ENCODE measurements at regions not wholly inside any gene's neighbourhood (a gene's known extent, or its start where the extent isn't known, plus 50 kb on each side); places are given as distances from the start of the nearest gene placed in this dataset.

DNA sequence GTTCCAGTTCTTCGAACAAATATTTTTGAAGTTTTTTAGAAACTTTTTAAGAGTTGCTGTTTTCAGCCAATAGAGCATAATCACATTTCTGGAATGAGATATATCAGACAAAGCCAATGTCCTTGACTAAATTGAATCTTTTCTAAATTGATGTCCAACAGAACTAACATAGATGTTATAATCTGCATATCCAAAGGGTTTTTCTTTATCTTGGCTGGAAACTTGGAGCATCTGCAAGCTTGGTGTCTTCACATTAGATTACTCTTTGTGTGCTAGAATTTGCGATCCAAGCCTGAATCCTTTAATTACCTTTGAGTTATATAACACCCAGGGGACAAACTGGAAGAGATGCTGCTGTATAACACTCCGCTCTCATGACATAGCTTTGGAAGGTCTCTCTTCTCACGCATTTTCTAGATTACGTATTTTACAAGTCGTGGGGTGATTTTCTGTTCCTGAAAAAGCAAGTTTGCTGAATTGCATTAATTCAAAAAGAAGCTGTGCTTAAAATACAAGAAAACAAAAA, 64.4 kb upstream of the FUCA2 start:
- no peak for DNase-seq (ENCODE audit: low spot score)
- no peak for TF ChIP-seq CTCF (IDR thresholded peaks at IDR 0.05)
- no peaks in the 10 kb centered on the region for H3K4me1 ChIP-seq
- H3K27me3 ChIP-seq = no peaks in the 10 kb centered on the region
- no peak overlapping the region for H3K4me3 ChIP-seq
- no peaks in the 10 kb centered on the region for H3K36me3 ChIP-seq
- no peaks in the 10 kb centered on the region for H3K9me3 ChIP-seq
- H3K27ac ChIP-seq = no peak overlapping the region

GRCh38 chr6:143575440-143575839, 63.9 kb upstream of the FUCA2 start:
- TF ChIP-seq CTCF (IDR thresholded peaks at IDR 0.05) = peak; percentile 78 to 92
- Histone ChIP-seq H3K27ac (no peak overlapping the region), H3K27me3 (no peaks in the 10 kb centered on the region)

DNA sequence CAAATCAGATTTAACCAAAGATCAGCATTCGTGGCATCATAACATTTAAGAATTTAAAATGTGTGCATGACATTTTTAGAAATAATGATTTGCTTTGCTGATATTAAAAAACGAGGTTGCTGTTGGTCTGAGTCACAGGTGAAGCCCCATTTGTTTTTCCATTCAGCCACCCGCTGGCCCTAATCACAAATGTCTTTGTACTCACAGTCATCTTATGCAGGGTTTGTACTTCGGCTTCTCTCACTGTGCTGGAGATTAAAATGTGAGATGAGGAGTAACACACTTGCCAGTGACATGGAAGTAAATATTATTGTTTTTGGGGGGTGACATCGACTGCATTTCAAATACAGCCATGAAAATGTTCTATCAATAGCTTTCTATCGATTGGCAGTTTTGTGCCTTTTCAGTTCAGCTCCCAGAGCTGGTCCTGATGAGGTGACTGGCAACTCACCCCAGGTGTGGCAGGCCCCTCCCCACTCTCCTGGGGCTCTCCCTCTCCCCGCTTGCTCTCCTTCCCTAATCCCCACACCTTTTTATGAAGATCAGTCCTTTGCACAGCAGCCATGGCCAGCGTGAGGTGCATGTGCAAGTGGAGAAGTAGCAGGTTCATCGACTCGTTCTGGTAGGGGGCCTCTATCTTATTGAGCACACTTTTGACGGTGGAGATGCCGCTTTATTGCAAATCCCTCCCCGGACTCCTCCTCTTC, 58.8 kb upstream of the FUCA2 start:
- H3K4me1 ChIP-seq = no peaks in the 10 kb centered on the region
- H3K9me3 ChIP-seq = no peaks in the 10 kb centered on the region
- H3K4me3 ChIP-seq = no peak overlapping the region
- H3K36me3 ChIP-seq = no peaks in the 10 kb centered on the region
- no peaks in the 10 kb centered on the region for H3K27me3 ChIP-seq
- no peak for DNase-seq (ENCODE audit: low spot score)
- TF ChIP-seq CTCF (IDR thresholded peaks at IDR 0.05) = no peak
- H3K27ac ChIP-seq = no peak overlapping the region

More at GRCh38 chr6:143575440-143575839, 63.9 kb upstream of the FUCA2 start:
- DNase-seq (ENCODE audit: low spot score) = no peak
- H3K9me3 ChIP-seq = no peaks in the 10 kb centered on the region
- no peaks in the 10 kb centered on the region for H3K36me3 ChIP-seq
- H3K4me1 ChIP-seq = no peaks in the 10 kb centered on the region
- no peak overlapping the region for H3K4me3 ChIP-seq

DNA sequence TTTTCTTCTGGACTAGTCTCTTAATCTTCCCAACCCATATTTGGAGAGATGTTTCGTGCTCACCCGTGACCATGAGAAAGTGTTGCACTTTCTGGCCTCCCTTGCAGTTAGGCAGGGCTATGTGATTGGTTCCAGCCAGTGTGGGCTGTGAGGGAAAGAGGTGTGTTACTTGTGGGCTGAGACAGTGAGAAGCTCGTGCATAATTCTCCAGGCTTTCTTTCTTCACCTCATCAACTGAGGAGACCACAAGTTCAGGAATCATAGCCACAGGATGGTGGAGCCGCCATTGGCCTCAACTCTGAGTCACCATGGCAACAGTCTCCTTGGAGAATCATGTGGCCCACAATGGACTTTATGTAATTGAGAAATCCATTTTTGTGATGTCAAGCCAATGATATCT, 57.5 kb upstream of the FUCA2 start:
- DNase-seq (ENCODE audit: low spot score) = no peak
- H3K27ac ChIP-seq = no peak overlapping the region
- no peaks in the 10 kb centered on the region for H3K27me3 ChIP-seq
- H3K4me3 ChIP-seq = no peak overlapping the region
- no peaks in the 10 kb centered on the region for H3K4me1 ChIP-seq
- no peak for TF ChIP-seq CTCF (IDR thresholded peaks at IDR 0.05)
- H3K36me3 ChIP-seq = no peaks in the 10 kb centered on the region
- H3K9me3 ChIP-seq = no peaks in the 10 kb centered on the region

- Histone ChIP-seq H3K27ac (peak overlapping the region in 1 of 2 donors; percentile 16), H3K4me1 (no peaks in the 10 kb centered on the region), H3K27me3 (no peaks in the 10 kb centered on the region), H3K36me3 (no peaks in the 10 kb centered on the region), H3K9me3 (no peaks in the 10 kb centered on the region), H3K4me3 (no peak overlapping the region)
- no peak for DNase-seq (ENCODE audit: low spot score)
- no peak for TF ChIP-seq CTCF (IDR thresholded peaks at IDR 0.05)
These were observed 53.0 kb upstream of the FUCA2 start for GRCh38 chr6:143564484-143565017.

All from right atrium auricular region (tissue), 2 donors.